NCI-H446 (cell line): ENCODE measurements at regions not wholly inside any gene's neighbourhood (a gene's known extent, or its start where the extent isn't known, plus 50 kb on each side); places are given as distances from the start of the nearest gene placed in this dataset.
A peak's percentile ranks its signal among the peaks of the same experiment; 100 is the strongest.

Source experiments
- DNase-seq, 2 experiments: peaks; one replicate each; lab custom pipeline; 2025; lab: John Stamatoyannopoulos, UW

DNA sequence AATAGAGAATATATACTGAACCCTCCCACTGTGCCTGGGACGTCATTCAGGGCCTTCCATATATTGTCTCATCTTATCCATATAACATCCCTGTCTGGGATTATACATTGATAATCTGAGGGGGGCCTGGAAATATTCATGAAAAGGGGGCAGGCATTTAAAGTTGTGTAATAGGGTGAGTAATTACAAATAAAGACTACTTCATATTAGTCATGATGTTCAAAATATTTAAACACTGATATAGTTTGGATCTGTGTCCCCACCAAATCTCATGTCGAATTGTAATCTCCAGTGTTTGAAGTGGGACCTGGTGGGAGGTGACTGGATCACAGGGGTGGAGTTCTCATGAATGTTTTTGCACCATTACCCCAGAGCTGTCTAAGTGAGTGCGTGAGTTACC lies 97.8 kb downstream of the AQP9 start:
- DNase-seq: no peak

DNA sequence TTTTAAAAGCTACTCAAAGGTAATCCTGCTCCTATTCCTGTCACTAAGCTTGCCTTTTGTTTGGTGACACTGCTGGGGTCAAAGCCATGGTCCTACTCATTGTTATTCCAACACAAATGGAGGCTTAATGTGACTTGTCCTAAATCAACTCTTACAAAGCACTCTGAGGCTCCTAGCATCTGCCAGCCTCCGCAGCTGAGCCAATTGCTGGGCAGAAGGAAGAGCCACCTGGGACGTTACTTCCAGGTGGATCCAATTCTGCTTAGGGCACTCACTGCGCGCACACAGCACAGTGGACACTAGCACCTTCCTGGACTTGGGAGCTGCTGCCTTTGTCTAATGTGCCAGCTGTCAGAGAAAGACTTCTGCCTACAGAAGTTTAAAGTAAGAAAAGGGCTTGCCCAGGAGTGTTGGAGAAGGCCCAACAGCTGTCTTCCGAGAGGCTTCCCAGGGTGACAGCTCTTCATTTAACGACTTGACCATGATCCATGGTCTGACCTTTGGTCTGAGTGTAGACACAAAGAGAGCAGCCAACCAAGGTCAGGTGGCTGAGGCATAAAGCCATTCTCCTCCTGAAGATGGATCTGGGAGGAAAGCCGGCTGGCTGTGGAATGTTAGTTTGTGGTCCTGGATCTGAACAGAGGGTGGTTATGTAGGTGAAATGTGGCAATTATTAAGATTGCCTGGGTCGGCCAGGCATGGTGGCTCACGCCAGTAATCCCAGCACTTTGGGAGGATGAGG lies 102.2 kb downstream of the AQP9 start:
- DNase-seq: no peak

DNA sequence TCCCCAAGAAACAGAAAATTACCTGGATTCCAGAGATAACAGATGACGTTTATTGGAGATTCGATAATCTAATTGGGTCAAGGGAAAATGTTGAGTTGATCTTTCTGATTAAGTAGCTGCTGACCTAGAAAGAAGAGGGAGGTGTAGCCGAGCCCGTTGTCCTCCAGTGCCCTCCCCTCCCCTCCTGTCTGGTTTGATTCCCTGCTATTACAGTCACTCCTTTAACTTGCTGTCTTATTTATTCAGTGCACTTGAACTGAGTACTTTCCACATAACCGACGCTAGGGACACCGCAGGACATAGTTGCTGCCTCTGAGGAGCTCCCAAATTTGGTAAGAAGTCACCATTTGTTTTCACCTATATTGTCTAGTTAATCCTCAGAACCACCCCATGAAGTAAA lies 103.7 kb downstream of the AQP9 start:
- DNase-seq: no peak

DNA sequence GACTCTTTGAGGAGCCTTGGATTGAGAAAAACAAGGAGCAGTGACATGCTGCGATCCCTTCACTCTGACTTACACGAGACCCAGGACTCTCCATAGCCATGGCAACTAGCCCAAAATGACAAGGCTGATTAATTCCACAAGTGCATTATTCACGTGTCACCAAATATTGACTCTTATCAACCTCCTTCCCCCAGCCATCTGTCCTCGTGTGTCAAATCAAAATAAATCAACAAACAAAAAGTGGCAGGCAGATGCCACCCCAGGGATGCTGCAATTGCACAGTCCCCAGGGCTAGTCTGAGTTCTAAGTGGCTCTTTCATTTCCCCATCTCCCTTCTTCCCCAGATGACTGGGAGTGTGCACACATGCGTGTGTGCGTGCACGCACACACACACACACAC lies 104.9 kb downstream of the AQP9 start:
- peak; percentile 58 to 67 for DNase-seq

DNA sequence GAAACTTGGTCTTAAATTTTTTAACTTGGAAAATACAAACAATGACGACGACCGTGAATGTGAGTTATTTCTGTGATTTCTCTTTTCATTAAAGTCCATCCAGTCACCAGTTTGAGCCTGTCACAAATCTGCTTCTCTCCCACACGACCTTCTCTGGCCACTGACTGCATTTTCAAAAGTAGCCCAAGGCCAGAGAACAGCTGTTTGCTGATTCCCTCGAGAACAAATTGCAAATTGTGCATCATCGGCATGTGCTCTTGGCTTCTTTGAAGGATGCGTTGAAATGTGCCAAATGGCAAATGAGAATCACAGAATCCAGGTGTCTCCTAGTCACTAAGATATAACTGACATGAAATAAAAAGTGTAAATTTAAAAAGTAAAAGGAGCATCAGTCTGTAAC lies 106.4 kb downstream of the AQP9 start:
- no peak for DNase-seq

DNA sequence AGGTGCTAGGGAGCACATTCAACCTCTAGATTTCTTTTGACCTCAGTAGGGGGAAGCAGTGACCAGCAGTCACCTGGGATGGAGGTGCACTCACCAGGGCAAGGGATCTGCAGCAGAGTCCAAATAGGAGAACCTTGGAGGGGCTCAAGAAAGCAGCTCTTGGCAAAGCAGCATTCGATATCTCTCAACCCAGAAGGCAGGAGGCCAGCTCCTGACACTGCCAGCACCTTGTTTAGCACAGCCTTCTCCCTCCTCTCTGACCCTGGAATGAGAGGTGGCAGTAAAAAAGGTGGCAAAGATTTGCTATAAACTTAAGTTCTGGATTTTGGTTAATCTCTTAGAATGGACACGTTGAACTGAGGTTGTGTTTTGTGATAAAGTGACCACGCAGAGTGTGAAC lies 107.9 kb downstream of the AQP9 start:
- DNase-seq: no peak

DNA sequence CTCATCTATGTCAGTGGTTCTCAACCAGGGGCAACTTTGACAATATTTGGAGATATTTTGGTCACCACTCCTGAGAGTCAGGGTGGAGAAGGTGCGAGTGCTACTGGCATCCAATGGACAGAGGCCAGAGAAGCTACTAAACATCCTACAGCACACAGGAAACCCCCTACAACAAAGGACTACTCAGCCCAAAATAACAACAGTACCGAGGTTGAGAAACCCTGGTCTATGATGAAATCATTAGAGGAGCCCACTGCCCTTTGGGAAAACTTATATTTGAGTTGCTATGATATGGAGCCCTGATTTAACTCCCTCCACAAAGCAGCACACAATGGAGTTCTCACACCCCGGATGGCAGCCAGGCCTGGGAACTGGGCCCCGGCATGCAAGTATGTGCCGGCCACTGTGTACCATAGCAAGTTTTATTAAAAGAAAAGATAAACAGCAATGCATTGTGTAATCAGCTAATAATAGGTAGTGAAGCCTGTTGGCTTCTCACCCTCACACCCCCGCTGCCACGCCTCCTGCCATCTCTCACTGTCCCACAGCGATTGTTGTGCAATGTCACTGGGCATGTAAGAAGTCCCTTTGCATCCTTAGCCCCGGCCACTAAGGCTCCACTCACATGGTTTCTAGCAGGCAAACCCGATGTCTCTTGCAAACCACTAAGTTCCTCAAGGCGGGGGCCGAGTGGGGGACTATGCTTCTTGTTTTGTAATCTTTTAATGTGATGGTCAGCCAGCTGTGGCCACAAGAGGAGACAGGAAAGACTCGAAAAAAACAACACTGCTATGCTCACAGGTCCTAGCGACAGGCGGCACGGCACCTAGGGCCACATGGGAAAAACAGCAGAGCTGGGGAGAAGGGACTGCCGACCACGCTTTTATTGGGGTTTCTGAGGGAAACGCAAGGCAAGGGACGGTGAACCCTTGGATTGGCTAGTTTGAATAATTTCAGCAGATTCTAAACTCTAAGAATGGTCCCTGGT lies 110.0 kb downstream of the AQP9 start:
- no peak for DNase-seq

DNA sequence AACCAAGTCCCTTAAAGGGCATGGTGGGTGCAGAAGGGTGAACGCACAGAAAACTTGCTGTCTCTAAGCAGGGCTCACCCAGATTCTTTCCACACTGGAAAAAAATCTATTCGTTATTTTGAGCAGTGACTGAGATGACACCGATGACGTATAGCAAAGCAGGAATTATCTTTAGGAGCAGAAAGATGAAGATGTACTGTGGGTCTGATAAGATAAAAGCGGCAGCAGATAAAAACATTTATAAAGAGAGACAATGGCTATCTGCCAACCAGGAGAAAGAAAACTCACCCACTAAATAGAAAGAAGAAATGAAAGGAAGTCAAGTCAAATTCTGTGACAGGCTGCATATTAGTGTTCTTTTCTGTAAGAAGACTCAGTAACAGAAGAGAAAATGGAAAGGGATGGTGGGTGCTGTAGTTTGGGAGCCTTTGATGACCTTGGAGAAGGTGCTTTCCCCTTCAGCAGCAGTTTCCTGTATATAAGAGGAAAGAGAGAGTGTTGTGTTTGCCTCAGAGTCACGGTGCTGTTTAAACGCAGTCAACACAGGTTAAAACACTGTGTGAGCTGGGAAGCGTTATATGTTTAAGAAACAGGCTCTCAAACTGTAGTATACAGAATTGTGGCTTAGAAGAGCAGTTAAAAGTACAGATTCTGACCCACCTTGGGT lies 111.6 kb downstream of the AQP9 start:
- DNase-seq: no peak

DNA sequence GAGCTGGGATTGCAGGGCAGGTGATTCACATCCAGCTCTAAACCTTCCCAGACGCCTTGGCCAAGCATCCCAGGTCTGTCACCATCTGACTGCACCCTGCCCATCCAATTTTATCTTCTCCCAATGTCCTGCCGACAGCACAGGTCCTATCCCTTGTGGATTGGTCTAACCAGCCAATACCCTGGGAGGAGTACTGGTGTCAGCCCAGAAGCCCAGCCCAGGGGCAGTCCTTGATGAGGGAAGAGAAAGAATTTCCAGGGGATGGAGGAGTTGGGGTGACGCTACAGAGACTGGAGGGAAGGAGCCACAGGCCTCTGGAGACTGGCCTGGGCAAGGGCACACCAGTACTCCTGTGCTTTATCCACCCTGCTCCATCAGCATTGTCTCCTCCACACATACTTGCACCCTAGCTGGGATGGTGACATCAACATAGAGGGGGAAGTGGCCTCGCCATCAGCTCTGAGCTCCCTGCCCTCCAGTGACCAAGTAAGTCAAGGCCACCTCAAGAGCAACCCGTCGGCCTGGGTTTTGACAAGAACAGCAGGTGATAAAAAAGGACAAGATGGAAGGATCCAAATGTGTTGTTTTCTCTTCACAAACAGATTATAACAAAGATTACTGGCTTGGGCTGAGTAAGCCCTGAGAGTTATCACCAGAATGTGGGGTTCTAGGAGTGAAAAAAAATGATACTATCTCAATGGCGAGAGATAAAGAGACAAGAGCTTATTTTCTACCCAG lies 114.6 kb downstream of the AQP9 start:
- DNase-seq: no peak

DNA sequence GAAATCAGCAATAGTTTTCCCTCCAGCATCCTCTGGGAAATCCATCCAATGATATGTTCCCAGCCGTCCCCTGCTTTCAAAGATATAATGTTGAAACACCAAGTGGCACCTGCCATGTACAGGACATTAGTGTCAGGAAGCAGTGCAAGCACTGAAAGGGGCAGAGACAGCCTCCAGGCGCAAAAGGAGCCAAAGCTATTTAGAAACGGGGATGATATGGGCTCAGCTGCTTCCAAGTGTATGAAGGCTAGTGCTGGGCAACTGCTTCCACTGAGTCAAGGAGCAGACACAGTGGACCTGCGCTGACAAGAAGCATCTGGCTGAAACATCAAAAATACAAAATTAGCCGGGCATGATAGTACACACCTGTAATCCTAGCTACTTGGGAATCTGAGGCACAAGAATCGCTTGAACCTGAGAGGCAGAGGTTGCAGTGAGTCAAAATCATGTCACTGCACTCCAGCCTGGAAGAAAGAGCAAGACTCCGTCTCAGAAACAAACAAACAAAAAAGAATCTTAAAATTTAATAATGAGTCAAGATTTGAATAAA lies 119.7 kb downstream of the AQP9 start:
- DNase-seq: no peak

DNA sequence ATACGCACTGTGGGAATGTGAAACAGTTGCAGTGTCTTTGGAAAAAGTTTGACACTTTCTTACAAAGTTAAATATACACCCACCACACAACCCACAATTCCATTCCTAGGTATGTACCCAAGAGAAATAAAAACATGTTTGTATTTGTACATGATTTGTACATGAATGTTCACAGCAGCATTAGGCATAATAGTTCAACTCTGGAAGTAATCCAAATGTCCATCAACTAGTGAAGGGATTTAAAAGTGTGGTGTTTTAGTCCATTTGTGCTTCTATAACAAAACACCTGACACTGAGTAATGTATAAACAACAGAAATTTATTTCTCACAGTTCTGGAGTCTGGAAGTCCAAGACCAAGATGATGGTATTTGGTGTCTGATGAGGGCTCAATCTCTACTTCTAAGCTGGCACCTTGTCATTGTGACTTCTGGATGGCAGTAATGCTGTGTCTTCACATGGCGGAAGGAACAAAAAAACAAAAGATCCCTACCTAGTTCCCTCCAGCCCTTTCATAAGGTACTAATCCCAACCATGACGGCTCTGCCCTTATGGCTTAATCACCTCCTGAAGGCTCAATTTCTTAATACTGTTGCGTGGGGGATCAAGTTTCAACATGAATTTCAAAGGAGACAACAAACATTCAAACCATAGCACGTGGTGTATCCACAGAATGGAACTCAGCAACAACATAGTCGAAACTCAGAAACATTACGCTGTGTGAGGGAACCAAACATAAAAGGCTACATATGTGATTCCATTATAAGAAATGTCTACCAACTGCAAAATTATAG lies 120.5 kb downstream of the AQP9 start:
- no peak for DNase-seq

DNA sequence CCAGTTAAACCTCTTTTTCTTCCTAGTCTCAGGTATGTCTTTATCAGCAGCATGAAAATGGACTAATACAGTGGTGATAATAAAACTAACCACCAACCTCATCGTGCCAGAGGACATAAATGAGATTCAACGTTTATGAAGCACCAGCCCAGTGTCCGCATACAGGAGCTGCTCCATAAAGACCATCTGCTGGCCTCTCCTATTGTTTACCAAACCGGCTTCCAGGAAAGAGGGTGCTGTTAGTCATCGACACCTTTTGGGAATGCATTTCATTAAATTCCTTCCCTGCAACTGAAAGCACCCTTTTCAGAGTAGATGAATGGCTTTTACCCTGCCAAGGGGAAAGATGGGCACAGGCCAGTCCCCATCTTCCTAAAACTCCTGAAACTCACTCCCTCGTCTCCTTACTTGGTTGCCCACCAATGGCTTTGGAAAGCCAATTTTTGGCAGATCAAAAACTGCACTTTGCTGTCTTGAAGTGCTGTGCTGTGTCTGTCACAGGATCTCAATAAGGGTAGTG lies 122.1 kb downstream of the AQP9 start:
- DNase-seq: no peak

DNA sequence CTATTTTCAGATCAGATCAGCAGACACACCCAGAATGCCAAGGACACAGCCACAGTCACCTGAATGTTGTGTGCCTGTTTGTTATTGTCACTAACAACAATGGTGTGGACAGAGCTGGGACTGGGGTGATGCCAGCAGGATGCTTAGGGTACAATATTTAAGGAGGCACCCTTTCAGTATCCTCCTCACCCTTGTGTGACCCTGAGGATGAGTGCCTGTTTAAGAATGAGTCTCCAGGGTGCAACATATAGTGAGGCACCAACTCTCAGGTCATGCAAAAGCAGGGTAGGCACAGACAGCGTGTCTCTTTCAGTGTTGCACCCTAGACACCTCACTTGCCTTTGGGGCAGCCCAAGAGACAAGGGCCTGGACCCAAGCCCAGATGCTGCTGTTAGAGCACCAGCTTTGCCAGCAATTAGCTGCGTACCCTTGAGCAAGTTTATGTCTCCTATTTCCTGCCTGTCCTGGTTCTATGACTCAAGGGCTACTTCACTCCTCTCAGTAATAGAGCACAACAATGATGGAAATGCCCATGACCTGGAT lies 122.6 kb downstream of the AQP9 start:
- peak; percentile 1 to 34 for DNase-seq

DNA sequence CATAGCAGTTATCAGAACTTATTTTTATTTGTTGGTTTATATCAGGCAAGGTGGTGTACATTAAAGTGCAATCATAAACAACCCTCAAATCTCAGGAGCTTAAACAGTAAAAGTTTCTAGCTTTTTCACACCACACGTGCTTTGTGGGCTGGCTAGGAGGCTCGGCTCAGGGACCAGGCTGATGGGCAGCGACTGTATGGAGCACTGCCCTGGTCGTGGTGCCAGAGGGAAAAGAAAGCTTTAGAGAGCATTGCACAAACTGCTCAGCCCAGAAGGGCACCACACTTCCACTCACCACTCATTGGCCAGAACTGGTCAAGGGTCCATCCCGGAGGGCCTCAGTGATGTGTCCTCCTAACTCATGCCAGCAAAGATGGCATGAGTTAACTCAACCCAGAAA lies 123.2 kb downstream of the AQP9 start:
- no peak for DNase-seq

DNA sequence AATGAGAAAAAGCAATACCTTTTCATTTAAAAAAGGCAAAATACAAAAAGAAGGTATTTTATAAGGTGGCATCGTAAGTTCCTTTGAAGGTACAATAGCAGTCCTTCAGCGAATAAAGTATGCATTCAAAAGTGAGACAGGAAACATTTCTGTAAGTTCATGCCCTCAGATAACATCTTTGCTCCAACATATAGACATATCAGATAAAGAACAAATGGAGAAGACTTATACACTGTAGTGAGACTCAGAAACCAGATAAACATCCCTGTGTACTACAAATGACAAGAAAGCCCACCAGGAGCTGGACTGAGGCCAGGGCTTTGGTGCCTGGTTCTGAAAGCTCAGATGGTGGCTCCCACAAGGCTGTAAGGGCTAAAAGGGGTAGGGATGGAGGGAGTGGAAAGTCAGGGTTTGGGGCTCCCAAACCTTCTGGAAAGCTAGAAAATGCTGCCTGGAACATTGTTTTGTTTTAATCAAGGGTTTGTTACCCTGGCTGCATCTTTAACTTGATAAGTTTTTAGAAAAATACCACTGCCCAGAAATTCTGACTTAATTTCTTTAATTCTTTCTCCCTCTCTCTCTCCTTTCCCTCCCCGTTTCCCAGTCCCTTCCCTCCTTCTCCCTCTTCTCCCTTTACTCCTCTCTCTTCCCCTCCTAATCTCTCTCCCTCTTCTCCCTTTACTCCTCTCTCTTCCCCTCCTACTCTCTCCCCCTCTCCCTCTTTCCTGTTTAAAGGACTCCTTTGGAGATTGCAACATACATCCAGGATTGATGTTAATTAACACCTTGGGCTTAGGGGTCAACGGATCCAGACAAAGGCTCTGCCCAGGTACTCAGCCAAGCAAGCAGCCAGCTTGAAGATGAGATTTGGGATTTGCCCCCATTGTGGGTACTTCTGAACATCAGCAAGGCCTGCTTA lies 126.1 kb downstream of the AQP9 start:
- no peak for DNase-seq

DNA sequence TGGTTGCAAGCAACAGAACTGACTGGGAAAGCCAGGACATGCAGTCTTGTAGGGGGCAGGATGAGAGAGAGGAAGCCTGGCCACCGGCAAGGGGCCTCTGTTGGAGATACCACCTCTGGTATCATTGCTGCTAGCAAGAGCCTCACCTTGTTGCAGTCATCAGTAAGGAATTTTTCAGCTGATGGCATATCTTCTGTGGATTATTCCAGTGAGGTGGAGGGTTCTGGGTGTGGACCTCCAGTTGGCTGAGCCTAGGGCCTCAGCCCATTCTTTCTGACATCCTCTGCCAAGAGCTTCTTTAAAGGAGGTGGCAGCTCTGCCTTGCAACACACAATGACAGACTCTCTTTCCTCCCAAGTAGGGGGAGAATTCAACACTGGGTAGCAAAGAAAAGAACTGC lies 128.9 kb downstream of the AQP9 start:
- DNase-seq: no peak

DNA sequence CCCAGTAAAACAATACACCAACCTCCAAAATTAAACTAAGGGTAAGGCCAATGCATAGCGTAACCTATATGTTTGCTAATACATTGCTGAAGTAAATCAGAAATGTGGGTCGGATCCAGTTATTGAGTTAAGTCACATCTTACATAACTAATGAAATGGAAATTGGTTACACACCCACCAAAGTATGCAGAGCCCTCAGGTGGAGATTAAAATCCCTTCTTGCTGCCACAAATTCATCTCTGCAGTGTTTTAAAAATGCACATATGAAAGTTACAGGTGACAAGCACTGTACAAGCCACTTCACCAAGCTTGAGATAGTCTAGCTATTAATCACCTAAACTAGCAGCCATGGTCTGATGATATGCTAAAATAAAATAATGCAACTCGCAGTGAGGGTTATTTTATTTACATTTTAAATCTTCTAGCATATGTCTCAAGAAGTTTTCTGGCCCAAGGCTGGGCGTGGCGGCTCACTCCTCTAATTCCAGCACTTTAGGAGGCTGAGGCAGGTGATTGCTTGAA lies 130.6 kb downstream of the AQP9 start:
- DNase-seq: no peak

DNA sequence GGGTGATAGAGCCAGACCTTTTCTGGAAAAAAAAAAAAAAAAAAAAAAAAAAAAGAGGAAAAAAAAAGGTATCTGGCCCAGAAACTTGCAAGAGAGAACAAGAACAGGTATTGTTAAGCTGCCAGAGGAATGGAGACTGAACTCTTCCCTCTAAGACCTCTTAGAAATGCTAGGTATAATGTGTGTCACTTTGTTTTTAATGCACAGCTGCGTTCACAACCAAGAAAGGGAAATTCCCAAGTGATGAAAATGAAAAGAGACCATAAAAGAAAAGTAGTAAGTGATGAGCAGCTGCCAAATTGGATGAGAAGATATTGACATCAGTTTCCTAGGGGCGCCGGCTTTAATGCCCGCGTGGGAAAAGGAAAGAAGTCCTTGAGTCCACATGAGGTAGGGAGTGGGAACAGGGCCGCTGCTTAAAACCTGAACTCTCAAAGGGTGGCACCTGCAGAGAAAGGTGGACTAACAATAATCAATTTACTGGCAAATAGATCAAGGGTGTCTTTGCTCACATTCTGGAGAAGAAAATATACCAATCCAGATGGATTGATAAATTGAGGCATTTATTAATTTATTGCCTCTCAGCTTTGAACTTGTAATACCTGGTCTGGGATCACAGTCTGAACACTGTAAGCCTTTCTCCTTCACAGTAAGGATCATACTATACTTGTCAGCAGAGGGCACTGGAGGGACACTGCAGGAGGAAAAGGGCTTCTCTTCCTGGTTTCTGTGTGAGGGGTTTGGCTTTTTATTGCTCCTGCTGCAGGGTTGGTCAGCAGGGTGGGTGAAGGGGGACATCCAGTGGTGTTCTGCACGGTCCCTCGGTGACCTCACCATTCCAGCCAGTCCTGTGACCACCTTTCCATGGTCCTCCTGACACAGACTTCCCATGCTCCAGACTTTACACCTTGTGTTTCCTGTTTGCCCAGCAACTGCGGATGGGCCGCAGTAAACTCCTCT lies 131.6 kb downstream of the AQP9 start:
- DNase-seq: peak; percentile 42 to 47
